ENCODE measurements at regions not wholly inside any gene's neighbourhood (a gene's known extent, or its start where the extent isn't known, plus 50 kb on each side); places are given as distances from the start of the nearest gene placed in this dataset.

- TF ChIP-seq RAD21 (IDR thresholded peaks at IDR 0.05; ENCODE audit: low read depth) (no peak), EZH2 (IDR thresholded peaks at IDR 0.05) (no peak), REST (IDR thresholded peaks at IDR 0.05; ENCODE audit: low read depth) (no peak), MAX (IDR thresholded peaks at IDR 0.05) (no peak), POLR2A (IDR thresholded peaks at IDR 0.05; ENCODE audit: borderline replicate concordance, extremely low read depth, insufficient read depth, insufficient read length) (no peak), POLR2AphosphoS5 (IDR thresholded peaks at IDR 0.05; ENCODE audit: low read depth, low read length) (no peak), CTCF (IDR thresholded peaks at IDR 0.05 in 2 of 3, conservative IDR thresholded peaks at IDR 0.05 in 1 of 3; ENCODE audit: borderline replicate concordance in 1 of 3, insufficient read depth in 1 of 3, low read depth in 2 of 3, low read length in 2 of 3) (no peak), JUND (IDR thresholded peaks at IDR 0.05) (no peak), ZNF274 (IDR thresholded peaks at IDR 0.05; ENCODE audit: low read depth, low read length) (no peak), TCF7L2 (IDR thresholded peaks at IDR 0.05; ENCODE audit: borderline replicate concordance, extremely low read depth, insufficient read depth, insufficient read length) (no peak), SRF (IDR thresholded peaks at IDR 0.05; ENCODE audit: low read depth) (no peak), EZH2phosphoT487 (IDR thresholded peaks at IDR 0.05; ENCODE audit: borderline replicate concordance) (no peak), SP1 (IDR thresholded peaks at IDR 0.05; ENCODE audit: low read depth) (no peak)
Measured at GRCh38 chr5:2044041-2044440, 161.3 kb upstream of the IRX4 start.

Data from HCT116 (cell line).